Mucosa of descending colon (tissue), 3 donors: ENCODE measurements at regions not wholly inside any gene's neighbourhood (a gene's known extent, or its start where the extent isn't known, plus 50 kb on each side); places are given as distances from the start of the nearest gene placed in this dataset.

Source experiments
- ATAC-seq: fragments of 200-7000 bp; cut with Tn5 transposase; one replicate; pipeline ENCODE4 v1.9.1; 2020; ENCODE audit warnings: mild to moderate bottlenecking, moderate library complexity
- DNase-seq, 3 donors: peaks; one replicate each; pipeline ENCODE4 v3.0.0-alpha.2; 2020
- H3K36me3 ChIP-seq: fragments of 200-600 bp; one replicate; pipeline ENCODE4 v1.8.0; 2021; ENCODE audit warnings: low read depth, mild to moderate bottlenecking
- H3K4me1 ChIP-seq: fragments of 200-600 bp; one replicate; pipeline ENCODE4 v1.8.0; 2021; ENCODE audit warnings: low read depth, mild to moderate bottlenecking
- H3K4me3 ChIP-seq: fragments of 200-600 bp; one replicate; pipeline ENCODE4 v1.8.0; 2021; ENCODE audit warnings: mild to moderate bottlenecking
- H3K9me3 ChIP-seq: fragments of 200-600 bp; one replicate; pipeline ENCODE4 v1.8.0; 2021; ENCODE audit warnings: mild to moderate bottlenecking
- CTCF ChIP-seq: fragments of 200-600 bp; IDR thresholded peaks from one replicate; pipeline ENCODE4 v1.8.0; 2022; ENCODE audit warnings: antibody characterized with exemption, mild to moderate bottlenecking
- intact Hi-C, 2 donors: fragments of 100-400 bp; cut with DNase I in 1 of 2; cut with micrococcal nuclease in 1 of 2; formaldehyde crosslinking; loops; one replicate each; pipeline versions ENCODE4 v1.11.0 to v1.11.1; 2022; cut with DNase I, micrococcal nuclease
- donor health status: DM: no; HTN: no; CAD: no; lungs with moderate emphysema.
- donor health status: DM: no; HTN: no; CAD: no.
- donor health status: DM: no; HTN: yes; CAD: no.

GRCh38 chr3:21297304-21297703 lies 453.7 kb downstream of the ZNF385D start:
- ATAC-seq (no peak), DNase-seq (no peak)
- Histone ChIP-seq H3K4me3 (no peak overlapping the region), H3K9me3 (peaks cover 44% of the 10 kb centered on the region), H3K4me1 (no peaks in the 10 kb centered on the region), H3K36me3 (no peaks in the 10 kb centered on the region)
- TF ChIP-seq CTCF, result no peak
- intact Hi-C loops, result no loop called here

- no peaks in the 10 kb centered on the region for H3K36me3 ChIP-seq
- no peak for TF ChIP-seq CTCF
- no peaks in the 10 kb centered on the region for H3K4me1 ChIP-seq
- peaks cover 26% of the 10 kb centered on the region for H3K9me3 ChIP-seq
- H3K4me3 ChIP-seq, result no peak overlapping the region
- intact Hi-C loops, result no loop called here
- ATAC-seq, result no peak
- no peak for DNase-seq
Observed at GRCh38 chr3:21294768-21295167, 456.2 kb downstream of the ZNF385D start.

GRCh38 chr3:21292971-21293370 lies 458.0 kb downstream of the ZNF385D start:
- intact Hi-C loops, result no loop called here
- no peaks in the 10 kb centered on the region for H3K36me3 ChIP-seq
- H3K4me1 ChIP-seq, result no peaks in the 10 kb centered on the region
- ATAC-seq, result no peak
- DNase-seq, result no peak
- no peak overlapping the region for H3K4me3 ChIP-seq
- peaks cover 20% of the 10 kb centered on the region for H3K9me3 ChIP-seq
- no peak for TF ChIP-seq CTCF

- no peaks in the 10 kb centered on the region for H3K36me3 ChIP-seq
- TF ChIP-seq CTCF, result no peak
- intact Hi-C loops, result no loop called here
- ATAC-seq (no peak), DNase-seq (no peak)
- H3K4me3 ChIP-seq, result no peak overlapping the region
- H3K9me3 ChIP-seq, result peaks cover 24% of the 10 kb centered on the region
- H3K4me1 ChIP-seq, result no peaks in the 10 kb centered on the region
Observed at GRCh38 chr3:21290557-21290956, 460.5 kb downstream of the ZNF385D start.

GRCh38 chr3:21274079-21274571 lies 476.9 kb downstream of the ZNF385D start:
- intact Hi-C loops, result no loop called here
- H3K36me3 ChIP-seq, result no peaks in the 10 kb centered on the region
- no peaks in the 10 kb centered on the region for H3K4me1 ChIP-seq
- no peak for TF ChIP-seq CTCF
- DNase-seq (no peak), ATAC-seq (no peak)
- H3K4me3 ChIP-seq, result no peak overlapping the region
- peaks cover 30% of the 10 kb centered on the region for H3K9me3 ChIP-seq
